ENCODE measurements at regions not wholly inside any gene's neighbourhood (a gene's known extent, or its start where the extent isn't known, plus 50 kb on each side); places are given as distances from the start of the nearest gene placed in this dataset.

DNA sequence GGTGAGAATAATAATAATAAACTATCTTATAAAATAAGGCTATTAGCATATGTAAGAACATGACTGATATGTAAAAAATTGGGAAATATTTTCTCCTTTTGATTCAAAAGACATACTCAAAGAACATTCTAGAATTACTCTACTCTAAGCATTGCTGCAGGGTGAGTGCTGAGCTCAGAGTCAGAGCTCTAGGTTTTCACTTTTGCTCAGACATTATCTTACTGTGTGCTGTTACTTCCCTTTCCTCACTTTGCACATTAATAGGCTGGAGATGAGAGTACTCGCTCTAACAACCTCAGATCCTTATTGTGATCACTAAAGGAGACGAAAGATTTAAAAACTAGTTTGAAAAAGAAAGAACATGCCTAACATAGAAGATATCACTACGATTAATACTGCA, 99.4 kb upstream of the C9orf72 start:
- intact Hi-C loops (cut with micrococcal nuclease) = no loop called here
- FAIRE-seq (no peak), DNase-seq (ENCODE audit: low read depth, low spot score) (no peak)
- no peak overlapping the region for H2AFZ ChIP-seq (ENCODE audit: low read depth, low read length)
- no peak overlapping the region for H3K27ac ChIP-seq (ENCODE audit: insufficient read depth, low read depth, low read length)
- no peaks in the 10 kb centered on the region for H3K9me1 ChIP-seq (replicated peaks; ENCODE audit: control insufficient read depth, extremely low read depth, insufficient read depth, low read length)
- H3K79me2 ChIP-seq (ENCODE audit: control insufficient read depth, insufficient read depth, low read length) = no peaks in the 10 kb centered on the region
- no peaks in the 10 kb centered on the region for H3K4me1 ChIP-seq (ENCODE audit: control insufficient read depth, extremely low read depth, insufficient read depth, low read length)
- H3K36me3 ChIP-seq (ENCODE audit: control insufficient read depth in 2 of 2, extremely low read depth in 1 of 2, insufficient read depth in 2 of 2, low read length in 2 of 2) = no peaks in the 10 kb centered on the region
- CTCF ChIA-PET = no interaction called here
- no peak overlapping the region for H3K4me3 ChIP-seq (replicated peaks in 1 of 3; ENCODE audit: insufficient read depth in 1 of 3, low read depth in 1 of 3, low read length in 3 of 3)
- no TSS peak for BruUV-seq (replicated peaks)
- no peaks in the 10 kb centered on the region for H4K20me1 ChIP-seq (replicated peaks; ENCODE audit: control insufficient read depth, extremely low read depth, insufficient read depth, low read length)
- H3K9me3 ChIP-seq (replicated peaks; ENCODE audit: control insufficient read depth, insufficient read depth, low read length) = no peaks in the 10 kb centered on the region
- H3K4me2 ChIP-seq (ENCODE audit: insufficient read depth, low read length) = no peak overlapping the region
- dilution Hi-C loops (cut with MboI; ENCODE audit: extremely low pct_ligation_motif_present, low sequenced_read_pairs) = no loop called here
- H3K27me3 ChIP-seq (ENCODE audit: control insufficient read depth in 2 of 2, insufficient read depth in 2 of 2, low read length in 2 of 2) = no peaks in the 10 kb centered on the region
- POLR2A ChIA-PET = no interaction called here
- TF ChIP-seq POLR2AphosphoS5 (IDR thresholded peaks at IDR 0.05; ENCODE audit: insufficient read depth, low read depth, low read length) = no peak
- TF ChIP-seq JUN (IDR thresholded peaks at IDR 0.05; ENCODE audit: borderline replicate concordance, insufficient read depth, insufficient read length, low read depth) = no peak
- no peak for TF ChIP-seq EZH2 (IDR thresholded peaks at IDR 0.05; ENCODE audit: borderline replicate concordance, low read depth, low read length, severe bottlenecking)
- TF ChIP-seq, protein P1, sequence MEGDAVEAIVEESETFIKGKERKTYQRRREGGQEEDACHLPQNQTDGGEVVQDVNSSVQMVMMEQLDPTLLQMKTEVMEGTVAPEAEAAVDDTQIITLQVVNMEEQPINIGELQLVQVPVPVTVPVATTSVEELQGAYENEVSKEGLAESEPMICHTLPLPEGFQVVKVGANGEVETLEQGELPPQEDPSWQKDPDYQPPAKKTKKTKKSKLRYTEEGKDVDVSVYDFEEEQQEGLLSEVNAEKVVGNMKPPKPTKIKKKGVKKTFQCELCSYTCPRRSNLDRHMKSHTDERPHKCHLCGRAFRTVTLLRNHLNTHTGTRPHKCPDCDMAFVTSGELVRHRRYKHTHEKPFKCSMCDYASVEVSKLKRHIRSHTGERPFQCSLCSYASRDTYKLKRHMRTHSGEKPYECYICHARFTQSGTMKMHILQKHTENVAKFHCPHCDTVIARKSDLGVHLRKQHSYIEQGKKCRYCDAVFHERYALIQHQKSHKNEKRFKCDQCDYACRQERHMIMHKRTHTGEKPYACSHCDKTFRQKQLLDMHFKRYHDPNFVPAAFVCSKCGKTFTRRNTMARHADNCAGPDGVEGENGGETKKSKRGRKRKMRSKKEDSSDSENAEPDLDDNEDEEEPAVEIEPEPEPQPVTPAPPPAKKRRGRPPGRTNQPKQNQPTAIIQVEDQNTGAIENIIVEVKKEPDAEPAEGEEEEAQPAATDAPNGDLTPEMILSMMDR (IDR thresholded peaks at IDR 0.05; ENCODE audit: extremely low read depth in 1 of 2, insufficient read depth in 1 of 2, low read depth in 1 of 2, low read length in 2 of 2) = no peak
- no peak for TF ChIP-seq GATA2 (IDR thresholded peaks at IDR 0.05; ENCODE audit: insufficient read depth, insufficient read length, low read depth, low read length)
- no peak for TF ChIP-seq FOS (IDR thresholded peaks at IDR 0.05; ENCODE audit: borderline replicate concordance, insufficient read depth, low read length)
- TF ChIP-seq MYC (IDR thresholded peaks at IDR 0.05; ENCODE audit: low read depth, low read length) = no peak
- TF ChIP-seq, protein P2, sequence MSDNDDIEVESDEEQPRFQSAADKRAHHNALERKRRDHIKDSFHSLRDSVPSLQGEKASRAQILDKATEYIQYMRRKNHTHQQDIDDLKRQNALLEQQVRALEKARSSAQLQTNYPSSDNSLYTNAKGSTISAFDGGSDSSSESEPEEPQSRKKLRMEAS (IDR thresholded peaks at IDR 0.05; ENCODE audit: insufficient read depth, insufficient read length) = no peak
- no peak for TF ChIP-seq POLR2A (IDR thresholded peaks at IDR 0.05; ENCODE audit: low read depth, low read length)
- H3K9ac ChIP-seq (replicated peaks; ENCODE audit: extremely low read depth, insufficient read depth, low read length) = no peak overlapping the region
